Stimulated activated CD4-positive, alpha-beta T cell treated with anti-CD3 and anti-CD28 coated beads, Interleukin-12 subunit alpha, Interleukin-12 subunit beta, amount 100 ng/mL, for 24 hours (primary cell): ENCODE measurements at regions not wholly inside any gene's neighbourhood (a gene's known extent, or its start where the extent isn't known, plus 50 kb on each side); places are given as distances from the start of the nearest gene placed in this dataset.

Experiments
- DNase-seq, 2 experiments: peaks; one replicate each; pipeline ENCODE4 v3.0.0-alpha.2; 2020; ENCODE audit warnings: low read depth in 2 of 2

- DNase-seq: no peak
Observed at GRCh38 chr12:111175396-111176094, 193.3 kb downstream of the PHETA1 start.

GRCh38 chr12:111174961-111175345, 193.9 kb downstream of the PHETA1 start:
- no peak for DNase-seq

- DNase-seq: no peak
Observed at GRCh38 chr12:111174251-111174960, 194.5 kb downstream of the PHETA1 start.

GRCh38 chr12:111173836-111174235, 195.1 kb downstream of the PHETA1 start:
- DNase-seq: no peak

- no peak for DNase-seq
Observed at GRCh38 chr12:111173391-111173790, 195.5 kb downstream of the PHETA1 start.

GRCh38 chr12:111172786-111173185, 196.1 kb downstream of the PHETA1 start:
- no peak for DNase-seq

GRCh38 chr12:111171832-111172231, 197.1 kb downstream of the PHETA1 start:
- DNase-seq: no peak

GRCh38 chr12:111171345-111171744, 197.6 kb downstream of the PHETA1 start:
- DNase-seq: no peak

GRCh38 chr12:111170543-111170942, 198.4 kb downstream of the PHETA1 start:
- DNase-seq: no peak

GRCh38 chr12:111169456-111169855, 199.4 kb downstream of the PHETA1 start:
- DNase-seq: no peak

- DNase-seq: no peak
Observed at GRCh38 chr12:111169032-111169431, 199.9 kb downstream of the PHETA1 start.

GRCh38 chr12:111168009-111168900, 200.6 kb downstream of the PHETA1 start:
- no peak for DNase-seq

GRCh38 chr12:111166779-111167540, 201.9 kb downstream of the PHETA1 start:
- no peak for DNase-seq

GRCh38 chr12:111164833-111165525, 203.9 kb downstream of the PHETA1 start:
- no peak for DNase-seq

GRCh38 chr12:111163422-111163821, 205.5 kb downstream of the PHETA1 start:
- no peak for DNase-seq

GRCh38 chr12:111161898-111162297, 207.0 kb downstream of the PHETA1 start:
- DNase-seq: no peak

- no peak for DNase-seq
Observed at GRCh38 chr12:111160350-111161241, 208.3 kb downstream of the PHETA1 start.

- no peak for DNase-seq
Observed at GRCh38 chr12:111158992-111159391, 209.9 kb downstream of the PHETA1 start.

- DNase-seq: no peak
Observed at GRCh38 chr12:111157486-111157885, 211.4 kb downstream of the PHETA1 start.

GRCh38 chr12:111156304-111156703, 212.6 kb downstream of the PHETA1 start:
- DNase-seq: no peak
